AG04449 (cell line): ENCODE measurements at regions not wholly inside any gene's neighbourhood (a gene's known extent, or its start where the extent isn't known, plus 50 kb on each side); places are given as distances from the start of the nearest gene placed in this dataset.

Experiments used
- CTCF ChIA-PET: fragments of 350-600 bp; formaldehyde crosslinking; extraction: SDS; loops from one replicate; lab custom pipeline; 2021; ENCODE audit warnings: antibody characterized with exemption; lab: Yijun Ruan, JAX
- POLR2A ChIA-PET: fragments of 400-600, 350-600 bp; formaldehyde crosslinking; extraction: SDS; loops from one replicate; lab custom pipeline; 2020; ENCODE audit warnings: antibody characterized with exemption, inconsistent platforms; lab: Yijun Ruan, JAX
- DNase-seq: peaks from one replicate; pipeline ENCODE4 v3.0.0-alpha.2; 2010; ENCODE audit warnings: low read depth, low spot score
- H3K4me3 ChIP-seq: 2 replicates; pipeline ENCODE4 v1.5.1; 2011; ENCODE audit warnings: low read depth, mild to moderate bottlenecking, control low read depth, low read length
- CTCF ChIP-seq: IDR thresholded peaks from one replicate; pipeline ENCODE4 v1.5.1; 2011; ENCODE audit warnings: mild to moderate bottlenecking, moderate library complexity, low read length, control low read depth, inconsistent platforms; ENCODE audit not compliant: insufficient read depth; ENCODE audit errors: missing control alignments

GRCh38 chr3:55271549-55271948 lies 215.6 kb downstream of the WNT5A start:
- no peak overlapping the region for H3K4me3 ChIP-seq
- TF ChIP-seq CTCF, result no peak
- ChIA-PET POLR2A (interaction anchor here (1.0 kb wide), 1 partner anchor 79 kb away, joined by 3 read pairs; no protein-coding TSS in a partner anchor), CTCF (interaction anchor here (1.2 to 1.4 kb wide), 4 partner anchors 12 to 419 kb away, joined by 4 to 5 read pairs (median 4); no protein-coding TSS in a partner anchor)
- DNase-seq, result no peak

GRCh38 chr3:55270976-55271375 lies 216.1 kb downstream of the WNT5A start:
- DNase-seq, result no peak
- TF ChIP-seq CTCF, result no peak
- ChIA-PET POLR2A (no interaction called here), CTCF (interaction anchor here (1.2 to 1.4 kb wide), 4 partner anchors 13 to 418 kb away, joined by 4 to 5 read pairs (median 4); no protein-coding TSS in a partner anchor)
- H3K4me3 ChIP-seq, result no peak overlapping the region

GRCh38 chr3:55269636-55270035 lies 217.5 kb downstream of the WNT5A start:
- no peak overlapping the region for H3K4me3 ChIP-seq
- POLR2A ChIA-PET, result no interaction called here
- no peak for DNase-seq
- TF ChIP-seq CTCF, result no peak
- CTCF ChIA-PET, result interaction anchor here (2.0 kb wide), 1 partner anchor 10 kb away, joined by 5 read pairs; no protein-coding TSS in a partner anchor

DNA sequence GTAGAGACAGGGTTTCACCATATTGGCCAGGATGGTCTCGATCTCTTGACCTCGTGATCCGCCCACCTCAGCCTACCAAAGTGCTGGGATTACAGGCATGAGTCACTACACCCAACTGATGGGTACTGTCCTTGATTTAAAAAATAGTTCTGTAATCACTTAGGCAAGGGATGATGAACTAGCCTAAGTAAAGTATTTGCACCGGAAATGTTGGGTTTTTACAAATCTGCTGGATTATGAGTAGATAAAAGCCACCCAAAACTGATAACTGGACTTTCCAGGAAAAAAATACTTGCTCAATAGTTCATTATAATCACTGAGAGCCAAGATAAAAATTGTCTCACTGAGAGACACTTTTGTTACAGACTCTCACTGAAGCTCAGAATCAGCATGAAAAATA lies 218.0 kb downstream of the WNT5A start:
- ChIA-PET POLR2A (no interaction called here), CTCF (interaction anchor here (2.0 kb wide), 1 partner anchor 10 kb away, joined by 5 read pairs; no protein-coding TSS in a partner anchor)
- H3K4me3 ChIP-seq, result no peak overlapping the region
- no peak for TF ChIP-seq CTCF
- no peak for DNase-seq

DNA sequence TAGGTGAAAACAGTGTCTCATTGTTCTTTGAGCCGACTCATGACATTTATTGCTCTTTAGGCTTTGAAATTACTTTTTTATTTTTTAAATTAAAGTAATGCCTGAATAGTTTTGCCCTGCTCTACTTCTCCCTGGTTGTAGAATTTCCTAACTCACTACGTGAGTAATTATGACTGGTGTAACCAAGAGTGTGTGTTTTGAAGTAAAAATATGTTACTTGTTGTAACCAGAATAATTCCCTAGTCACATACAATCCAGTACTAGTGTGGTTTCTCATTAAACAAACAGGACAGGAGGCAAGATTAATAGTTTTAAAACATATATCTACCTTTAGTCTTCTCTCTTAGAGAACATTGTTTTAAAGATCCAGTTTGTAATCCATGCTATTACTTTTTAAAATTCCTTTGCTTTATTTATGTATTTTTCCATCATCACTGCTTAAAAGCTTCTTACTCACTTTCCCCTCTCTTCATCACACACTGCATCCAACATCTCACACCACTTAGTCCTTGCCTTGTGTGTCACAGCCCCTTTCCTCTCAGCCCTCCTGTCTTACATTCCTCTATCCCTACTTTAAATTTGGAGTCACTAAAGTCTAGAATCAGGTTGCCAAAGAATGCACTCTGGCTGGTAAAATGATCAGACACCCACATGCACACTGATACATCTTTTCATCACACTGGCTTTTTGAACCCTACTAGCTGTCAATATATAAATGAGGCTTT lies 219.7 kb downstream of the WNT5A start:
- peak; percentile 34 for DNase-seq
- no peak for TF ChIP-seq CTCF
- ChIA-PET POLR2A (no interaction called here), CTCF (no interaction called here)
- H3K4me3 ChIP-seq, result no peak overlapping the region

GRCh38 chr3:55264919-55265318 lies 222.2 kb downstream of the WNT5A start:
- H3K4me3 ChIP-seq, result no peak overlapping the region
- POLR2A ChIA-PET, result no interaction called here
- TF ChIP-seq CTCF, result no peak
- CTCF ChIA-PET, result no interaction called here
- no peak for DNase-seq
